ENCODE measurements at regions not wholly inside any gene's neighbourhood (a gene's known extent, or its start where the extent isn't known, plus 50 kb on each side); places are given as distances from the start of the nearest gene placed in this dataset.
A peak's percentile ranks its signal among the peaks of the same experiment; 100 is the strongest.

DNA sequence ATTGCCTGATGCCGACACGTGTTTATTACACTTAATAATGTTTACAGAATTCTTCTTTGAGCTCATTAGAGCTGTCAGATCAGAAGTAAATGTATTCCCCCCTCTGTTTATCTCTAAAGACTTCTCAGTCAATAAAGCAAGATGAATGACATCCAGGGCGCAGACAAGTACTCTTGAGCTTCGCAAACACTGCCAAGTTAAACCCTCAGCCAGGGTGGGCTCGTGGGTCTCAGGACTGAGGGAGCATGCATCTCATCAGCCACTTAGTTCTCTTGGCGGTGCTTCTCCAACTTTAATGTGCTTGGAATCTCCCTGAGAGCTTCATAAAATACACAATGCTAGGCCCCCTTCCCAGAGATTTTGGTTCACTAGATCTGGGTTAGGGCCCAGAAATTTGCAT lies 333.9 kb upstream of the THRB start:
- Histone ChIP-seq H3K27ac (replicated peaks in 1 of 4) (peak overlapping the region; percentile 77 to 82 (median 78)), H3K4me1 (peaks cover 14 to 42% (median 19%) of the 10 kb centered on the region in 4 donors), H3K9me3 (no peaks in the 10 kb centered on the region), H3K4me3 (peak overlapping the region; percentile 68 to 84 (median 73)), H3K27me3 (no peaks in the 10 kb centered on the region), H3K36me3 (no peaks in the 10 kb centered on the region)
- intact Hi-C loops (cut with DNase I) = no loop called here
- 35% methylated on average over 6 of the region's 6 CpGs for WGBS
- DNase-seq (ENCODE audit: extremely low spot score) = no peak
- no peak for TF ChIP-seq EP300 (IDR thresholded peaks at IDR 0.05)
- TF ChIP-seq POLR2AphosphoS5 (IDR thresholded peaks at IDR 0.05) = no peak
- TF ChIP-seq POLR2A (IDR thresholded peaks at IDR 0.05; ENCODE audit: low read depth) = no peak
- TF ChIP-seq, protein P1, sequence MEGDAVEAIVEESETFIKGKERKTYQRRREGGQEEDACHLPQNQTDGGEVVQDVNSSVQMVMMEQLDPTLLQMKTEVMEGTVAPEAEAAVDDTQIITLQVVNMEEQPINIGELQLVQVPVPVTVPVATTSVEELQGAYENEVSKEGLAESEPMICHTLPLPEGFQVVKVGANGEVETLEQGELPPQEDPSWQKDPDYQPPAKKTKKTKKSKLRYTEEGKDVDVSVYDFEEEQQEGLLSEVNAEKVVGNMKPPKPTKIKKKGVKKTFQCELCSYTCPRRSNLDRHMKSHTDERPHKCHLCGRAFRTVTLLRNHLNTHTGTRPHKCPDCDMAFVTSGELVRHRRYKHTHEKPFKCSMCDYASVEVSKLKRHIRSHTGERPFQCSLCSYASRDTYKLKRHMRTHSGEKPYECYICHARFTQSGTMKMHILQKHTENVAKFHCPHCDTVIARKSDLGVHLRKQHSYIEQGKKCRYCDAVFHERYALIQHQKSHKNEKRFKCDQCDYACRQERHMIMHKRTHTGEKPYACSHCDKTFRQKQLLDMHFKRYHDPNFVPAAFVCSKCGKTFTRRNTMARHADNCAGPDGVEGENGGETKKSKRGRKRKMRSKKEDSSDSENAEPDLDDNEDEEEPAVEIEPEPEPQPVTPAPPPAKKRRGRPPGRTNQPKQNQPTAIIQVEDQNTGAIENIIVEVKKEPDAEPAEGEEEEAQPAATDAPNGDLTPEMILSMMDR (IDR thresholded peaks at IDR 0.05) = no peak

DNA sequence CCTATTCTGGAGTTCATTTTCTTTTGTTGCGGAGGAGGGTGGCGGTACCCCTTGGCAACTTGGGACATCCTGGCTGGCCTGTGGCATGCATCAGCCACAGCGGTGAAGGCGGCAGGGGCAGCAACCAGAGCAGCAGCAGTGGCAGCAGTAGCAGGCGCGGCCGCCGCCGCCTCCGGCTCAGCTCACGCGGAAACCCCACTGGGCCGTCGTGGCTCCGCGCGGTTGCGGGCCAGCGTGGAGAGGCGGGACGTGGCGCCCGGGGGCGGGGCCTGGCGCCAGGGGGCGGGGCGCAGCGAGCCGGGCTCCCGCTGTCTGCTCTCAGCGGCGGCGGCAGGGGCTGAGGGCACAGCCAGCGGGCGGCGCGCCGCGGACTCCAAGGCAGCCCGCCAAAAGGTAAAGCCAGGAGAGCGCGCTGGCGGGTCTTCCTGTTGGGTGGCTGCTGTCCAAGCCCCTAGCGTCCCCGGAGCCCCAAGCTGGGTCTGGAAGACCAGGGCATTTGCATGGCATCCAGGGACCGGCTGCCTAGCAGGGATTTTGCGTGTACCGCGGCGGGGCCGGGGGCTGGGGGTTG lies 334.4 kb upstream of the THRB start:
- WGBS = 27% methylated on average over 2 of the region's 51 CpGs
- H3K9me3 ChIP-seq = no peaks in the 10 kb centered on the region
- DNase-seq (ENCODE audit: extremely low spot score) = no peak
- peak overlapping the region; percentile 77 to 82 (median 78) for H3K27ac ChIP-seq (replicated peaks in 1 of 4)
- intact Hi-C loops (cut with DNase I) = no loop called here
- H3K4me1 ChIP-seq = peaks cover 14 to 42% (median 19%) of the 10 kb centered on the region in 4 donors
- TF ChIP-seq, protein P1 (IDR thresholded peaks at IDR 0.05) = peak in 1 of 3 experiments; percentile 13
- TF ChIP-seq POLR2AphosphoS5 (IDR thresholded peaks at IDR 0.05) = peak in 1 of 2 donors; percentile 29
- no peak for TF ChIP-seq EP300 (IDR thresholded peaks at IDR 0.05)
- TF ChIP-seq POLR2A (IDR thresholded peaks at IDR 0.05; ENCODE audit: low read depth) = no peak
- peak overlapping the region; percentile 68 to 84 (median 73) for H3K4me3 ChIP-seq
- H3K36me3 ChIP-seq = no peaks in the 10 kb centered on the region
- H3K27me3 ChIP-seq = no peaks in the 10 kb centered on the region

DNA sequence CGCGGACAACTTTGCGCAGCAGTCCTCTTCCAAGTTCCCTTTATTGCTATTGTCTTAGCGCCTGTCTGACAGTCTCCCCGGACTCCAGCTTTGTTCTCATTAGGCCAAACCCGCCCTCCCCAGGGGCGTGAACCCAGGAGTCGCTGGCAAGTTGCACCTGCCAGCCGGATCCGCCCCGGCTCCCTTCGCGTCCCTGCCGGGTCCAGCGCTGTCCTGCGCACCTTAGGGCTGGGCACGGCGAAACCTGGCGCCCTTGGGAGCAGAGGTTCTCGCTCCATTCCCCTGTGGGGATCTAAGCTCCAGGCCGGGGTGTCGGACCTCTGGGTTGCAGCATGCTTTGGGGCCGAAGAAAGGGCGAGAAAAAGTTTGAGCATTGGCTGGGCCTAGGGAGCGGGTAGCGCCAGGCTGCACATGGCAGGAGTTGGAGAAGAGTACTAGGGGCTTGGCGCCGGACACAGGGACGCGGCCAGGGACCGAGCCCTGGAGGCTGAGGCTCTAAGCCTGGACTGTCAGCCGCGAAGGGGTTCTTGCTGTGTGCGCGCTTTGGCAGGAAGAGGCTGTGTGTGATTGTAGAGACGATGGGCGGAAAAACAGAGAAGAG lies 335.1 kb upstream of the THRB start:
- Histone ChIP-seq H3K36me3 (no peaks in the 10 kb centered on the region), H3K4me3 (peak overlapping the region; percentile 68 to 84 (median 73)), H3K4me1 (peaks cover 14 to 42% (median 19%) of the 10 kb centered on the region in 4 donors), H3K27ac (replicated peaks in 1 of 4) (peak overlapping the region; percentile 77 to 82 (median 78)), H3K27me3 (no peaks in the 10 kb centered on the region), H3K9me3 (no peaks in the 10 kb centered on the region)
- DNase-seq (ENCODE audit: extremely low spot score) = no peak
- TF ChIP-seq EP300 (IDR thresholded peaks at IDR 0.05) (no peak), POLR2A (IDR thresholded peaks at IDR 0.05; ENCODE audit: low read depth) (no peak), POLR2AphosphoS5 (IDR thresholded peaks at IDR 0.05) (no peak)
- TF ChIP-seq, protein P1 (IDR thresholded peaks at IDR 0.05) = no peak
- WGBS = under 1% methylated on average over 13 of the region's 37 CpGs
- intact Hi-C loops (cut with DNase I) = loop anchor here (5.0 kb wide), 1 partner anchor 598 kb away; the partner anchor contains the start of gene RARB

DNA sequence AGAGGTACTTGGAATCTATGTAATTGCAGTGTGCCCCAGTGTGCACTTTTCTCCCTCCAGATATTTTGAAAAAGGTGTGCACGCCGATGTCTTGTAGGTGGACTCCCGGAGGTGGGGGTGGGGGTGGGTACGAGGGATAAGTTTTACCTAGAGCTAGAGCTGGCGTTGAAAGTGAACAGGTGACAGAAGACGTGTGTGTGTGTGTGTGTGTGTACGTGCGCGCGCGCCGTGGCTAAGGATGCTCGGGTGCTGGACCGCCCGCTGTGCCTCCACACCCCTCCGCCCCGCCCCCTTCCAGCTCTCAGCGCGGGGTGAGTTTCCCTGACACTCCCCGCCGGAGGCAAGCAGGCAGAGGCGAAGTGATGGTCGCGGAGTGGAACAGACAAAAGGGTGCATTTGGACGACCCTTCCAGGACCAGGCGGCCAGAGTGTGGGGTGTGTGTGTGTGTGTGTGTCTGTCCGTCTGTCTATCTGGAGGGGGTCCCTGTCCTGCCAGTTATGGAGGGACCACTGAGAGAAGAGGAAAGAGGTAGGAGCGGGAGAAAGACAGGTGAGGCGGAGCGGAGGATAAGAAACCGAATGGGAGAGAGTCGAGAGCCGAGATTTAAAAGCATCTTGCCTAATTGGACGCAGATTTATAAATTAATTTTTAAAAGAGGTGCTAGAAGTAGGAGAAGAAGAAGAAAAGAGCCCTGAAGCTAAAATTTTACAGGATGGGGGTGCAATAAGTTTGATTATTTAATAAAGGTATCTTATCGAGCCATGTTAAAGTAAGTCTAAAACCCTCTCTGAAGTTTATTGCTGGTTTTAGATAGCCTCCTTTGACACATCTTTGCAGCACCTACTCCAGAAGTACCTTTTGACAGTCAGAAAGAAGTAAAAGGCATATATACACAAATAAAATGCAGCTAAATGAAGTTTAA lies 335.8 kb upstream of the THRB start:
- DNase-seq (ENCODE audit: extremely low spot score) = no peak
- Histone ChIP-seq H3K36me3 (no peaks in the 10 kb centered on the region), H3K4me3 (peak overlapping the region; percentile 68 to 84 (median 73)), H3K4me1 (peaks cover 14 to 42% (median 19%) of the 10 kb centered on the region in 4 donors), H3K27ac (replicated peaks in 1 of 4) (peak overlapping the region; percentile 77 to 82 (median 78)), H3K27me3 (no peaks in the 10 kb centered on the region), H3K9me3 (no peaks in the 10 kb centered on the region)
- WGBS = 17% methylated on average over 21 of the region's 35 CpGs
- TF ChIP-seq, protein P1 (IDR thresholded peaks at IDR 0.05) = no peak
- peak in 1 of 2 donors; percentile 12 for TF ChIP-seq POLR2AphosphoS5 (IDR thresholded peaks at IDR 0.05)
- intact Hi-C loops (cut with DNase I) = loop anchor here (5.0 kb wide), 1 partner anchor 597 kb away; the partner anchor contains the start of gene RARB

All from esophagus muscularis mucosa (tissue), 4 donors.